RWPE2 (cell line): ENCODE measurements at regions not wholly inside any gene's neighbourhood (a gene's known extent, or its start where the extent isn't known, plus 50 kb on each side); places are given as distances from the start of the nearest gene placed in this dataset.
A peak's percentile ranks its signal among the peaks of the same experiment; 100 is the strongest.

Source experiments
- ATAC-seq: fragments of 200-7000 bp; cut with Tn5 transposase; 3 replicates; pipeline ENCODE4 v1.9.1; 2021; ENCODE audit warnings: low read depth
- DNase-seq: peaks from one replicate; pipeline ENCODE4 v3.0.0-alpha.2; 2020; ENCODE audit warnings: low spot score
- H3K27ac ChIP-seq: fragments of 450-650 bp; 2 replicates; pipeline ENCODE4 v1.5.1; 2017; ENCODE audit warnings: mild to moderate bottlenecking; ENCODE audit not compliant: poor library complexity, severe bottlenecking
- H3K27me3 ChIP-seq: fragments of 250-450 bp; sonication (Bioruptor Pico); 2 replicates; pipeline ENCODE4 v1.5.1; 2021; ENCODE audit warnings: mild to moderate bottlenecking, moderate library complexity; ENCODE audit not compliant: insufficient read depth, poor library complexity, severe bottlenecking
- H3K36me3 ChIP-seq: fragments of 250-450 bp; sonication (Bioruptor Pico); 2 replicates; pipeline ENCODE4 v1.5.1; 2020; ENCODE audit warnings: low read depth, mild to moderate bottlenecking, moderate library complexity
- H3K4me1 ChIP-seq: fragments of 250-450 bp; sonication (Bioruptor Pico); 2 replicates; pipeline ENCODE4 v1.5.1; 2021; ENCODE audit warnings: mild to moderate bottlenecking, moderate library complexity; ENCODE audit not compliant: insufficient read depth, poor library complexity, severe bottlenecking
- H3K4me3 ChIP-seq: fragments of 250-450 bp; sonication (Bioruptor Pico); 2 replicates; pipeline ENCODE4 v1.5.1; 2021; ENCODE audit warnings: mild to moderate bottlenecking, moderate library complexity; ENCODE audit not compliant: severe bottlenecking
- H3K9me3 ChIP-seq: fragments of 250-450 bp; sonication (Bioruptor Pico); 2 replicates; pipeline ENCODE4 v1.5.1; 2021; ENCODE audit warnings: mild to moderate bottlenecking, moderate library complexity; ENCODE audit not compliant: severe bottlenecking
- CTCF ChIP-seq: fragments of 450-650 bp; IDR thresholded peaks from one replicate; pipeline ENCODE4 v1.5.1; 2017; ENCODE audit warnings: mild to moderate bottlenecking, moderate library complexity; ENCODE audit not compliant: poor library complexity, severe bottlenecking

- Histone ChIP-seq H3K27ac (no peak overlapping the region), H3K4me1 (no peaks in the 10 kb centered on the region), H3K4me3 (no peak overlapping the region), H3K9me3 (no peaks in the 10 kb centered on the region), H3K36me3 (no peaks in the 10 kb centered on the region), H3K27me3 (no peaks in the 10 kb centered on the region)
- ATAC-seq = peak; percentile 73
- DNase-seq = no peak
- TF ChIP-seq CTCF = no peak
These were observed 264.6 kb downstream of the ADGRD1 start for GRCh38 chr12:131218026-131218922.

GRCh38 chr12:131218923-131219669 lies 265.4 kb downstream of the ADGRD1 start:
- no peak for TF ChIP-seq CTCF
- no peaks in the 10 kb centered on the region for H3K4me1 ChIP-seq

GRCh38 chr12:131219670-131220330 lies 266.1 kb downstream of the ADGRD1 start:
- H3K4me3 ChIP-seq = no peak overlapping the region
- H3K4me1 ChIP-seq = no peaks in the 10 kb centered on the region
- ATAC-seq (no peak), DNase-seq (no peak)
- H3K36me3 ChIP-seq = no peaks in the 10 kb centered on the region
- no peak overlapping the region for H3K27ac ChIP-seq
- H3K9me3 ChIP-seq = no peaks in the 10 kb centered on the region
- no peak for TF ChIP-seq CTCF
- no peaks in the 10 kb centered on the region for H3K27me3 ChIP-seq

More at GRCh38 chr12:131218923-131219669, 265.4 kb downstream of the ADGRD1 start:
- ATAC-seq = no peak
- H3K27me3 ChIP-seq = no peaks in the 10 kb centered on the region
- no peak overlapping the region for H3K4me3 ChIP-seq
- H3K36me3 ChIP-seq = no peaks in the 10 kb centered on the region
- DNase-seq = no peak
- no peak overlapping the region for H3K27ac ChIP-seq
- no peaks in the 10 kb centered on the region for H3K9me3 ChIP-seq

- ATAC-seq (no peak), DNase-seq (no peak)
- Histone ChIP-seq H3K27ac (no peak overlapping the region), H3K36me3 (no peaks in the 10 kb centered on the region), H3K9me3 (no peaks in the 10 kb centered on the region), H3K4me3 (no peak overlapping the region), H3K27me3 (no peaks in the 10 kb centered on the region), H3K4me1 (no peaks in the 10 kb centered on the region)
- no peak for TF ChIP-seq CTCF
These were observed 266.6 kb downstream of the ADGRD1 start for GRCh38 chr12:131220331-131220685.
